ENCODE measurements at regions not wholly inside any gene's neighbourhood (a gene's known extent, or its start where the extent isn't known, plus 50 kb on each side); places are given as distances from the start of the nearest gene placed in this dataset.
"Not testable (repeated sequence)": the region's sequence is repeated elsewhere in the genome, so short reads cannot be mapped to it uniquely, and the experiment has no call there.

- TF ChIP-seq, protein P1, sequence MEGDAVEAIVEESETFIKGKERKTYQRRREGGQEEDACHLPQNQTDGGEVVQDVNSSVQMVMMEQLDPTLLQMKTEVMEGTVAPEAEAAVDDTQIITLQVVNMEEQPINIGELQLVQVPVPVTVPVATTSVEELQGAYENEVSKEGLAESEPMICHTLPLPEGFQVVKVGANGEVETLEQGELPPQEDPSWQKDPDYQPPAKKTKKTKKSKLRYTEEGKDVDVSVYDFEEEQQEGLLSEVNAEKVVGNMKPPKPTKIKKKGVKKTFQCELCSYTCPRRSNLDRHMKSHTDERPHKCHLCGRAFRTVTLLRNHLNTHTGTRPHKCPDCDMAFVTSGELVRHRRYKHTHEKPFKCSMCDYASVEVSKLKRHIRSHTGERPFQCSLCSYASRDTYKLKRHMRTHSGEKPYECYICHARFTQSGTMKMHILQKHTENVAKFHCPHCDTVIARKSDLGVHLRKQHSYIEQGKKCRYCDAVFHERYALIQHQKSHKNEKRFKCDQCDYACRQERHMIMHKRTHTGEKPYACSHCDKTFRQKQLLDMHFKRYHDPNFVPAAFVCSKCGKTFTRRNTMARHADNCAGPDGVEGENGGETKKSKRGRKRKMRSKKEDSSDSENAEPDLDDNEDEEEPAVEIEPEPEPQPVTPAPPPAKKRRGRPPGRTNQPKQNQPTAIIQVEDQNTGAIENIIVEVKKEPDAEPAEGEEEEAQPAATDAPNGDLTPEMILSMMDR (IDR thresholded peaks at IDR 0.05) = not testable (repeated sequence)
- TF ChIP-seq POLR2A (IDR thresholded peaks at IDR 0.05) = not testable (repeated sequence)
Measured at GRCh38 chr13:52279408-52279807, 120.0 kb upstream of the NEK3 start.

All from testis (tissue), 2 donors.